Fibroblast of the aortic adventitia (primary cell): ENCODE measurements at regions not wholly inside any gene's neighbourhood (a gene's known extent, or its start where the extent isn't known, plus 50 kb on each side); places are given as distances from the start of the nearest gene placed in this dataset.

Experiments
- DNase-seq: peaks from one replicate; pipeline ENCODE4 v3.0.0-alpha.2; 2010; ENCODE audit warnings: low read depth
- H3K4me3 ChIP-seq: 2 replicates; pipeline ENCODE4 v1.5.1; 2011; ENCODE audit warnings: low read depth, mild to moderate bottlenecking, control low read depth, low read length, moderate library complexity
- CTCF ChIP-seq: IDR thresholded peaks from 2 replicates; pipeline ENCODE4 v1.5.1; 2011; ENCODE audit warnings: mild to moderate bottlenecking, low read length, control low read depth, inconsistent platforms; ENCODE audit not compliant: insufficient read depth

GRCh38 chr18:60754413-60755009 is 381.9 kb upstream of the MC4R start:
- TF ChIP-seq CTCF: no peak
- H3K4me3 ChIP-seq: no peak overlapping the region

GRCh38 chr18:60755134-60755533 is 382.6 kb upstream of the MC4R start:
- DNase-seq: no peak
- no peak overlapping the region for H3K4me3 ChIP-seq
- no peak for TF ChIP-seq CTCF

More at GRCh38 chr18:60754413-60755009, 381.9 kb upstream of the MC4R start:
- no peak for DNase-seq

GRCh38 chr18:60775978-60776377 is 403.4 kb upstream of the MC4R start:
- no peak overlapping the region for H3K4me3 ChIP-seq
- no peak for TF ChIP-seq CTCF
- no peak for DNase-seq

- DNase-seq: no peak
- no peak overlapping the region for H3K4me3 ChIP-seq
- no peak for TF ChIP-seq CTCF
Observed at GRCh38 chr18:60784161-60784560, 411.6 kb upstream of the MC4R start.

GRCh38 chr18:60794802-60795201 is 422.2 kb upstream of the MC4R start:
- no peak for TF ChIP-seq CTCF
- no peak overlapping the region for H3K4me3 ChIP-seq
- no peak for DNase-seq

GRCh38 chr18:60804415-60804814 is 431.8 kb upstream of the MC4R start:
- no peak overlapping the region for H3K4me3 ChIP-seq
- no peak for DNase-seq
- TF ChIP-seq CTCF: no peak

GRCh38 chr18:60809937-60810336 is 437.4 kb upstream of the MC4R start:
- no peak overlapping the region for H3K4me3 ChIP-seq
- no peak for TF ChIP-seq CTCF
- no peak for DNase-seq
